ENCODE measurements at regions not wholly inside any gene's neighbourhood (a gene's known extent, or its start where the extent isn't known, plus 50 kb on each side); places are given as distances from the start of the nearest gene placed in this dataset.

DNA sequence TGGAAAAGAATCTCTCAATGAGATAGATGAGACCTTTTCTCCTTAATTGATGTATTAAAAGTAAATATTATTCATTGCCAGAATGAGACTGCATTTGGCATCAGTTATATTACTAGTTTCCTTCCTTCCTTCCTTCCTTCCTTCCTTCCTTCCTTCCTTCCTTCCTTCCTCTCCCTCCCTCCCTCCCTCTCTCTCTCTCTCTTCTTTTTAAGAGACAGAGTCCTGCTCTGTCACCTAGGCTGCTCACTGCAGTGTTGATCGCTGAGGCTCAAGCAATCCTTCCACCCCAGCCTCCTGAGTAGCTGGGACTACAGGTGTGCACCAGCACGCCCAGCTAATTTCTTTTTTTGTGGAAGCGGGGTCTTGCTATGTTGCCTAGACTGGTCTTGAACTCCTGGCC, 50.4 kb upstream of the ARX start:
- WGBS (ENCODE audit: insufficient coverage, insufficient replicate concordance, low lambda C conversion rate, missing lambda C conversion rate): 52% methylated on average over 3 of the region's 3 CpGs
- Histone ChIP-seq H3K4me2 (ENCODE audit: control insufficient read depth, insufficient read depth) (no peak overlapping the region), H4K20me1 (ENCODE audit: control insufficient read depth, insufficient read depth) (no peaks in the 10 kb centered on the region), H3K36me3 (ENCODE audit: control insufficient read depth in 2 of 2, insufficient read depth in 2 of 2, low read length in 1 of 2) (no peaks in the 10 kb centered on the region), H3K9ac (ENCODE audit: control insufficient read depth, insufficient read depth, low read length) (no peak overlapping the region), H3K27me3 (replicated peaks in 1 of 2; ENCODE audit: control insufficient read depth in 2 of 2, insufficient read depth in 2 of 2, low read length in 1 of 2) (no peaks in the 10 kb centered on the region), H3K9me3 (replicated peaks; ENCODE audit: control insufficient read depth, insufficient read depth, low read length) (no peaks in the 10 kb centered on the region), H3K4me1 (ENCODE audit: control insufficient read depth, insufficient read depth, low read length) (no peaks in the 10 kb centered on the region), H2AFZ (ENCODE audit: control insufficient read depth, low read depth, low read length) (no peak overlapping the region), H3K27ac (ENCODE audit: control insufficient read depth, insufficient read depth) (no peak overlapping the region), H3K79me2 (ENCODE audit: control insufficient read depth, insufficient read depth, low read length) (no peaks in the 10 kb centered on the region), H3K4me3 (no peak overlapping the region)
- no TSS peak for BruUV-seq (replicated peaks)
- intact Hi-C loops (cut with micrococcal nuclease; ENCODE audit: unreplicated experiment): no loop called here
- DNase-seq (ENCODE audit: low read depth, low spot score) (no peak), FAIRE-seq (no peak), ATAC-seq (no peak)
- ChIA-PET RAD21 (ENCODE audit: unreplicated experiment) (no interaction called here), SMC1A (ENCODE audit: uncharacterized antibody, unreplicated experiment) (no interaction called here), POLR2A (no interaction called here), CTCF (no interaction called here)
- in situ Hi-C loops (cut with MboI): no loop called here
- TF ChIP-seq CREM (IDR thresholded peaks at IDR 0.05; ENCODE audit: low read depth): no peak
- no peak for TF ChIP-seq ZSCAN29 (IDR thresholded peaks at IDR 0.05)
- TF ChIP-seq RCOR1 (conservative IDR thresholded peaks at IDR 0.05; ENCODE audit: low read depth, low read length): no peak
- TF ChIP-seq, protein P1, sequence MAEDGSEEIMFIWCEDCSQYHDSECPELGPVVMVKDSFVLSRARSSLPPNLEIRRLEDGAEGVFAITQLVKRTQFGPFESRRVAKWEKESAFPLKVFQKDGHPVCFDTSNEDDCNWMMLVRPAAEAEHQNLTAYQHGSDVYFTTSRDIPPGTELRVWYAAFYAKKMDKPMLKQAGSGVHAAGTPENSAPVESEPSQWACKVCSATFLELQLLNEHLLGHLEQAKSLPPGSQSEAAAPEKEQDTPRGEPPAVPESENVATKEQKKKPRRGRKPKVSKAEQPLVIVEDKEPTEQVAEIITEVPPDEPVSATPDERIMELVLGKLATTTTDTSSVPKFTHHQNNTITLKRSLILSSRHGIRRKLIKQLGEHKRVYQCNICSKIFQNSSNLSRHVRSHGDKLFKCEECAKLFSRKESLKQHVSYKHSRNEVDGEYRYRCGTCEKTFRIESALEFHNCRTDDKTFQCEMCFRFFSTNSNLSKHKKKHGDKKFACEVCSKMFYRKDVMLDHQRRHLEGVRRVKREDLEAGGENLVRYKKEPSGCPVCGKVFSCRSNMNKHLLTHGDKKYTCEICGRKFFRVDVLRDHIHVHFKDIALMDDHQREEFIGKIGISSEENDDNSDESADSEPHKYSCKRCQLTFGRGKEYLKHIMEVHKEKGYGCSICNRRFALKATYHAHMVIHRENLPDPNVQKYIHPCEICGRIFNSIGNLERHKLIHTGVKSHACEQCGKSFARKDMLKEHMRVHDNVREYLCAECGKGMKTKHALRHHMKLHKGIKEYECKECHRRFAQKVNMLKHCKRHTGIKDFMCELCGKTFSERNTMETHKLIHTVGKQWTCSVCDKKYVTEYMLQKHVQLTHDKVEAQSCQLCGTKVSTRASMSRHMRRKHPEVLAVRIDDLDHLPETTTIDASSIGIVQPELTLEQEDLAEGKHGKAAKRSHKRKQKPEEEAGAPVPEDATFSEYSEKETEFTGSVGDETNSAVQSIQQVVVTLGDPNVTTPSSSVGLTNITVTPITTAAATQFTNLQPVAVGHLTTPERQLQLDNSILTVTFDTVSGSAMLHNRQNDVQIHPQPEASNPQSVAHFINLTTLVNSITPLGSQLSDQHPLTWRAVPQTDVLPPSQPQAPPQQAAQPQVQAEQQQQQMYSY (CRISPR knock-in tag; IDR thresholded peaks at IDR 0.05): no peak
- TF ChIP-seq, protein P2, sequence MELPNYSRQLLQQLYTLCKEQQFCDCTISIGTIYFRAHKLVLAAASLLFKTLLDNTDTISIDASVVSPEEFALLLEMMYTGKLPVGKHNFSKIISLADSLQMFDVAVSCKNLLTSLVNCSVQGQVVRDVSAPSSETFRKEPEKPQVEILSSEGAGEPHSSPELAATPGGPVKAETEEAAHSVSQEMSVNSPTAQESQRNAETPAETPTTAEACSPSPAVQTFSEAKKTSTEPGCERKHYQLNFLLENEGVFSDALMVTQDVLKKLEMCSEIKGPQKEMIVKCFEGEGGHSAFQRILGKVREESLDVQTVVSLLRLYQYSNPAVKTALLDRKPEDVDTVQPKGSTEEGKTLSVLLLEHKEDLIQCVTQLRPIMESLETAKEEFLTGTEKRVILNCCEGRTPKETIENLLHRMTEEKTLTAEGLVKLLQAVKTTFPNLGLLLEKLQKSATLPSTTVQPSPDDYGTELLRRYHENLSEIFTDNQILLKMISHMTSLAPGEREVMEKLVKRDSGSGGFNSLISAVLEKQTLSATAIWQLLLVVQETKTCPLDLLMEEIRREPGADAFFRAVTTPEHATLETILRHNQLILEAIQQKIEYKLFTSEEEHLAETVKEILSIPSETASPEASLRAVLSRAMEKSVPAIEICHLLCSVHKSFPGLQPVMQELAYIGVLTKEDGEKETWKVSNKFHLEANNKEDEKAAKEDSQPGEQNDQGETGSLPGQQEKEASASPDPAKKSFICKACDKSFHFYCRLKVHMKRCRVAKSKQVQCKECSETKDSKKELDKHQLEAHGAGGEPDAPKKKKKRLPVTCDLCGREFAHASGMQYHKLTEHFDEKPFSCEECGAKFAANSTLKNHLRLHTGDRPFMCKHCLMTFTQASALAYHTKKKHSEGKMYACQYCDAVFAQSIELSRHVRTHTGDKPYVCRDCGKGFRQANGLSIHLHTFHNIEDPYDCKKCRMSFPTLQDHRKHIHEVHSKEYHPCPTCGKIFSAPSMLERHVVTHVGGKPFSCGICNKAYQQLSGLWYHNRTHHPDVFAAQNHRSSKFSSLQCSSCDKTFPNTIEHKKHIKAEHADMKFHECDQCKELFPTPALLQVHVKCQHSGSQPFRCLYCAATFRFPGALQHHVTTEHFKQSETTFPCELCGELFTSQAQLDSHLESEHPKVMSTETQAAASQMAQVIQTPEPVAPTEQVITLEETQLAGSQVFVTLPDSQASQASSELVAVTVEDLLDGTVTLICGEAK (IDR thresholded peaks at IDR 0.05; ENCODE audit: borderline replicate concordance): no peak
- TF ChIP-seq, protein P3, sequence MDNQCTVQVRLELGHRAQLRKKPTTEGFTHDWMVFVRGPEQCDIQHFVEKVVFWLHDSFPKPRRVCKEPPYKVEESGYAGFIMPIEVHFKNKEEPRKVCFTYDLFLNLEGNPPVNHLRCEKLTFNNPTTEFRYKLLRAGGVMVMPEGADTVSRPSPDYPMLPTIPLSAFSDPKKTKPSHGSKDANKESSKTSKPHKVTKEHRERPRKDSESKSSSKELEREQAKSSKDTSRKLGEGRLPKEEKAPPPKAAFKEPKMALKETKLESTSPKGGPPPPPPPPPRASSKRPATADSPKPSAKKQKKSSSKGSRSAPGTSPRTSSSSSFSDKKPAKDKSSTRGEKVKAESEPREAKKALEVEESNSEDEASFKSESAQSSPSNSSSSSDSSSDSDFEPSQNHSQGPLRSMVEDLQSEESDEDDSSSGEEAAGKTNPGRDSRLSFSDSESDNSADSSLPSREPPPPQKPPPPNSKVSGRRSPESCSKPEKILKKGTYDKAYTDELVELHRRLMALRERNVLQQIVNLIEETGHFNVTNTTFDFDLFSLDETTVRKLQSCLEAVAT (IDR thresholded peaks at IDR 0.05): no peak
- no peak for TF ChIP-seq FOS (IDR thresholded peaks at IDR 0.05; ENCODE audit: borderline replicate concordance, extremely low read depth, insufficient read length)
- TF ChIP-seq SPI1 (IDR thresholded peaks at IDR 0.05; ENCODE audit: borderline replicate concordance, insufficient read depth, low read depth, low read length): no peak
- no peak for TF ChIP-seq CHD1 (IDR thresholded peaks at IDR 0.05; ENCODE audit: low read depth, low read length)
- TF ChIP-seq SP1 (IDR thresholded peaks at IDR 0.05; ENCODE audit: low read depth, low read length): no peak
- TF ChIP-seq, protein P4, sequence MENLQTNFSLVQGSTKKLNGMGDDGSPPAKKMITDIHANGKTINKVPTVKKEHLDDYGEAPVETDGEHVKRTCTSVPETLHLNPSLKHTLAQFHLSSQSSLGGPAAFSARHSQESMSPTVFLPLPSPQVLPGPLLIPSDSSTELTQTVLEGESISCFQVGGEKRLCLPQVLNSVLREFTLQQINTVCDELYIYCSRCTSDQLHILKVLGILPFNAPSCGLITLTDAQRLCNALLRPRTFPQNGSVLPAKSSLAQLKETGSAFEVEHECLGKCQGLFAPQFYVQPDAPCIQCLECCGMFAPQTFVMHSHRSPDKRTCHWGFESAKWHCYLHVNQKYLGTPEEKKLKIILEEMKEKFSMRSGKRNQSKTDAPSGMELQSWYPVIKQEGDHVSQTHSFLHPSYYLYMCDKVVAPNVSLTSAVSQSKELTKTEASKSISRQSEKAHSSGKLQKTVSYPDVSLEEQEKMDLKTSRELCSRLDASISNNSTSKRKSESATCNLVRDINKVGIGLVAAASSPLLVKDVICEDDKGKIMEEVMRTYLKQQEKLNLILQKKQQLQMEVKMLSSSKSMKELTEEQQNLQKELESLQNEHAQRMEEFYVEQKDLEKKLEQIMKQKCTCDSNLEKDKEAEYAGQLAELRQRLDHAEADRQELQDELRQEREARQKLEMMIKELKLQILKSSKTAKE (IDR thresholded peaks at IDR 0.05; ENCODE audit: low read depth, poor library complexity, severe bottlenecking): no peak
- TF ChIP-seq GATAD2B (conservative IDR thresholded peaks at IDR 0.05; ENCODE audit: low read depth): no peak
- no peak for TF ChIP-seq YBX1 (IDR thresholded peaks at IDR 0.05)
- no peak for TF ChIP-seq ETV6 (conservative IDR thresholded peaks at IDR 0.05 in 1 of 2, IDR thresholded peaks at IDR 0.05 in 1 of 2; ENCODE audit: borderline replicate concordance in 1 of 2, low read depth in 1 of 2)
